LNCAP (cell line): ENCODE measurements at regions not wholly inside any gene's neighbourhood (a gene's known extent, or its start where the extent isn't known, plus 50 kb on each side); places are given as distances from the start of the nearest gene placed in this dataset.

Experiments used
- TF ChIP-seq, protein P1 (sequence below): fragments of 450-650 bp; IDR thresholded peaks from 2 replicates; pipeline ENCODE4 v1.5.1; 2017; ENCODE audit warnings: mild to moderate bottlenecking

DNA sequence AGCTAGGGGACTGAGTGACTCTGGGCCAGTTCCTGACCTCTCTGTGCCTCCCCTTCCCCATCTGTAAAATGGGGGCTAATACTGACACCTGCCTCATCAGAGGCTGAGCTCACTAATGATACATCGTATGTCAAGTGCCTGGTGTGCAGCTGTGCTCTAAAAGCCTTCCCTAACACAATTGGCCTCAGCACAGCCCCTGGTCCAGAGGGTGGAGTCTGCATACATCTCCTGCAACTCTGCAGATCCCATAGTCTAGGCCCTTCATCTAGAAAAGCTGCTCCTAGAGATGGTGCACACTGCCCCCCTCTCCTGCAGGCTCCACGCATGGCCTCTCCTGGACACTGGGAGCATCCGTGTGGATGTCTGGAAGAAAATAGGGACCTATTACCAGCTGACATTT, 255.0 kb downstream of the RPS24 start:
- TF ChIP-seq, protein P1, sequence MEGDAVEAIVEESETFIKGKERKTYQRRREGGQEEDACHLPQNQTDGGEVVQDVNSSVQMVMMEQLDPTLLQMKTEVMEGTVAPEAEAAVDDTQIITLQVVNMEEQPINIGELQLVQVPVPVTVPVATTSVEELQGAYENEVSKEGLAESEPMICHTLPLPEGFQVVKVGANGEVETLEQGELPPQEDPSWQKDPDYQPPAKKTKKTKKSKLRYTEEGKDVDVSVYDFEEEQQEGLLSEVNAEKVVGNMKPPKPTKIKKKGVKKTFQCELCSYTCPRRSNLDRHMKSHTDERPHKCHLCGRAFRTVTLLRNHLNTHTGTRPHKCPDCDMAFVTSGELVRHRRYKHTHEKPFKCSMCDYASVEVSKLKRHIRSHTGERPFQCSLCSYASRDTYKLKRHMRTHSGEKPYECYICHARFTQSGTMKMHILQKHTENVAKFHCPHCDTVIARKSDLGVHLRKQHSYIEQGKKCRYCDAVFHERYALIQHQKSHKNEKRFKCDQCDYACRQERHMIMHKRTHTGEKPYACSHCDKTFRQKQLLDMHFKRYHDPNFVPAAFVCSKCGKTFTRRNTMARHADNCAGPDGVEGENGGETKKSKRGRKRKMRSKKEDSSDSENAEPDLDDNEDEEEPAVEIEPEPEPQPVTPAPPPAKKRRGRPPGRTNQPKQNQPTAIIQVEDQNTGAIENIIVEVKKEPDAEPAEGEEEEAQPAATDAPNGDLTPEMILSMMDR, result no peak

DNA sequence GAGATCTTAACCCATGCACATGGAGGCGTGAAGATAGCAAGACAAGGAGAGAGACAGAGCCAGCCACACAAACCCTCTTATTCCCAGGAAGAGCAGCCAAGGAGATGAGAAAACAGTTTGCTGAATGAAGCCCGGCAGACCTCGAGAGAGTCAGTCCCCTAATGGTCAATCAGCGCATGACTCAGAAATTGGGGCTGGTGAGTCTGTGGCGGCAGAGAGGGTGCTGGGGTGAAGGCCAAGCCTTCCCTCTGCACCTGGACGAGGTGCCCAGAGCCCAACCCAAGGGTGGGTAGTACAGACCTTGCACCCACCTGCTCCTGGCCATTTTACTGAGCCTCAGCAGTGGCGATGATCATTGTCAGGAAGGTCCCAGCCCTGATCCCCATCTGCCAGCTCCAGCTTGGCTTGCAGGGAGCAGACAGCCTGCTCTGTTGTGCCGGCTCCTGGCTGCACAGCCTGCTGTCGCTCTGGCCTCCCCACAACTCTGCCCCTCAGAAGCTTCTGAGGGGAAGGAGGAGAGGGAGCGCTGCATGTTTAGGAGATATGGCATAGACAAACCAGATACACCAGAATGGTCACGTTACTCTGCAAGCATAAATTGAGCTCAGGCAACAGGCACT, 256.6 kb downstream of the RPS24 start:
- TF ChIP-seq, protein P1, result no peak

DNA sequence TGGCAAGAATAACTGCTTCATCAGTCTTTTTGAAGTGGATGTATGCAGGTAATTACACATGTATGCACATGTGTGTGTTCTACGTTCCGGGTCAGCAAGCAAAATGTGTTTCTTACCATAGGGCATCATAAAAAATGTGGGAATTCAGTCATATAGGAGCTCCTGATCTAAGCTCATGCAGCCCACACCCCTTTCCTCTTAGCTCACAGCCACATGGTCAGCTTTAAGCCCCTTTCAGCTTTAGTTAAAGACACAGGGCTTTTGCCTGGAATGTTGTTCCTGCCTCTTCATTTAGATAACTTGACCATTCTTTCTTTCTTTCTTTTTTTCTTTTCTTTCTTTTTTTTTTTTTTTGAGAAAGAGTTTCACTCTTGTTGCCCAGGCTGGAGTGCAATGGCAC, 258.1 kb downstream of the RPS24 start:
- TF ChIP-seq, protein P1, result no peak

DNA sequence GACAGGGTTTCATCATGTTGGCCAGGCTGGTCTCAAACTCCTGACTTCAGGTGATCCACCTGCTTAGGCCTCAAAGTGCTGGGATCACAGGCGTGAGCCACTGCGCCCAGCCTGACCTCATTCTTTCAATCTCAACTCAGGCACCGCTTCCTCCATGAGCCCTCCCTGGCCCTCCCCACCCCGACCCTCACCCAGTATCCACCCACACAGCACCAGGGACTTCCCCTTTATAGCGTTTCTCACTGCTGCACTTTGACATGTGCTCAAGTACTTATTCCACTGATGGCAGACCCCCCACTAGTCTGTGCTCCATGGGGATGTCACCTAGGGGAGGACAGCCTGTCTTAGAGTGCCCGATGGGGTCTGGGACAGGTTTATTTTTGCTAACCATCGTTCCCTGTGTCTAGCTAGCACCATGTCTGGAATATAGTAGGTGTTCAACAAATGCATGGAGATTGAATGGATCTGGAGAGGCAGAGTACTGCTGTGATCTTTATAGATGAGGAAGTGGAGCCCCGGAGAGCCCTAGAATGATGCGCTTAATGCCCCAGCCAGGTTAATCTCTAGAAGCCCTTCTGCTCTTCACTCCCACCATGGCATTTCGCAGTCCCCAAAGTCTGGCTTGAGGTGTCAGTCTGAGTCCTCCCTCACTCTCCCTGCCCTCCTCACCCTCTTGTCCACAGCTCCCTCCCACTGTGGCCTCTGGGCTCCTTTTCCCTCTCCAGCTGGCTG, 258.8 kb downstream of the RPS24 start:
- TF ChIP-seq, protein P1, result no peak

DNA sequence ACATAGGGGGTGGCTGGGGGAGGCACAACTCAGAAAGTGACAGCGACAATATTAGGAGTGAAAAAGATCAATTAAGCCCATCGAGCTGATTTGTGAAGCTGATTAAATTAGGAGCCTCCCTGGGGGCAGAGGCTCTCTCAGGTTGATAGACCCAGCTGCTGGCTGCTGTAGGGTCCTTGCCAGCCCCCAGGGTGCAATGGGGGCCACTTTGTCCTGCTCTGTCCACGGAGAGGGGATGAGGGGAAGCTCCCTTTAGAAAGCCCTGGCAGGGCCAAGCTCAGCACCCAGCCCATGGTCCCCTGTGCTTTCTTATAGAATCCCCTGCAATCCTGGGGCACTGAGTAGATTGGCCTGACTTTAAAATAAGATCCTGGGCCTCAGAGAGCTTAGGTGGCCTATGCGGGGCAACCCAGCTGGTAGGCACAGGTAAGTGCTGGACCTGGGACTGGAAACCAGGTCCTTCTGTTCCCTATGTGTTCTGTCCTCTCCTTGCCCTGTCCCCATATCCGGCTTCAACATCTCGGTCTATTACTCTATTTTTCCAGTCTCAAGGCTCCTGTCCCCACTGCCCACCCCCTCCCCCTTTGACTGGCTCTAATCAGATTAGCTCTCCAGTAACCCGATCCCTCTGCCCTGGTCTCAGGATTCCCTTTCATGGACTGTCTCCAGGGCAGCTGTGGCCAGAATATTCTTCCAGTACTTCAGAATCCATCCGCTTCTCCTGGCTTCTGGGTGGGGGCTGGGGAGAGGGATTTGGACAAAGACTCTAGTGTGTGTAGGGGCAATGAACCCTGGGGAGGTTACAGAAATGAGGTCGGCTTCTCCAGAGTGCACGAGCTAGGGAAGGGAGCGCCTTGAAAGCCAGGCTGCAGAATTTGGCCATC, 259.6 kb downstream of the RPS24 start:
- TF ChIP-seq, protein P1, result no peak

DNA sequence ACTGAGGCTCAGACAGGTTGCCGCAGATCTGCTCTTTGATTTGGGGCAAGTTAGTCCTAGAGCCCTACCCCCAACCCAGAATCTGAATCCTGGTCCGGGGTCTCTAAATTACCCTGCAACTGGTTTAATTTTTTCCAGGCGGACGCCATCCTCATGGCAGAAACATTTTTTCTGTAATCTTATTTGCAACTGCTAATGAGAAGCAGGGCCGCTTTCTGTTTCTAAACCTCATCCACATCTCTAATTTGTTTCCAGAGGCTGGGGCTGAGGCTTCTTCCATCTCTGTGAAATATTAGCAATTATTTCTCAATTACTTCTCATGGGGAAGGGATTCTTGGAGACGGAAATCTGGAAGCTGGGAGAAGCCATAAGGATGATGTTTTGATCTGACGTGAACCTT, 261.6 kb downstream of the RPS24 start:
- TF ChIP-seq, protein P1, result no peak

DNA sequence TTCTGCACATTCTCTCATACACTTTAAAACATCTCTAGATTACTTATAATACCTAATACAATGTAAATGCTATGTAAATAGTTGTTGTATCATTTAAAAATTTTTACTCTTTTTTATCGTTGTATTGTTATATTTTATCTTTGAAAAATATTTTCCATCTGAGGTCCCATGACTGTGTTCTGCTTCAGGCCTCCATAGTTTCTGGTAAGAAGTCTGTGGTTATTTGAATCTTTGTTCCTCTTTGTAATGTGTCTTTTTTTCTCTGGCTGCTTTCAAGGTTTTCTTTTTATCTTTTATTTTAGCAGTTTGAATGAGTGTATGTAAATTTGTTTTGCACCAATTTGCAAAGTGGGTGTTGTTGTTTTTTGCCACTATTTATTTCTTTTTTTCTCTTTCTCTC, 263.1 kb downstream of the RPS24 start:
- TF ChIP-seq, protein P1, result no peak
